H1 (cell line): ENCODE measurements at regions not wholly inside any gene's neighbourhood (a gene's known extent, or its start where the extent isn't known, plus 50 kb on each side); places are given as distances from the start of the nearest gene placed in this dataset.
"Not testable (repeated sequence)": the region's sequence is repeated elsewhere in the genome, so short reads cannot be mapped to it uniquely, and the experiment has no call there.

Experiments
- ATF2 ChIP-seq: IDR thresholded peaks from 2 replicates; pipeline ENCODE4 v1.6.1; 2012; ENCODE audit warnings: low read length, inconsistent platforms
- BACH1 ChIP-seq: IDR thresholded peaks from 2 replicates; pipeline ENCODE4 v1.6.1; 2012; ENCODE audit warnings: low read length, improper control_type of control experiment
- BCL11A ChIP-seq, 2 experiments: IDR thresholded peaks; one replicate each; pipeline ENCODE4 v1.6.1; 2011; ENCODE audit warnings: low read depth in 2 of 2, low read length in 2 of 2, mild to moderate bottlenecking in 2 of 2
- CTCF ChIP-seq, 3 experiments: IDR thresholded peaks; 1 replicate in 2 of 3; 2 replicates in 1 of 3; pipeline versions ENCODE4 v1.5.1 to v1.6.1; 2011; ENCODE audit warnings: low read length in 3 of 3, mild to moderate bottlenecking in 3 of 3, inconsistent platforms in 2 of 3, low read depth in 1 of 3, moderate library complexity in 1 of 3; ENCODE audit not compliant: insufficient read depth in 1 of 3; ENCODE audit errors: control extremely low read depth in 1 of 3
- EGR1 ChIP-seq: IDR thresholded peaks from 2 replicates; pipeline ENCODE4 v1.6.1; 2011; ENCODE audit warnings: low read depth, low read length, borderline replicate concordance
- EZH2 ChIP-seq: fragments of 200-600 bp; sonication (generic); IDR thresholded peaks from 2 replicates; pipeline ENCODE4 v1.7.1; 2012; ENCODE audit warnings: low read depth, mild to moderate bottlenecking, moderate library complexity, low read length, inconsistent platforms; ENCODE audit not compliant: severe bottlenecking
- HDAC2 ChIP-seq, 2 experiments: fragments of 300-600 bp in 1 of 2; sonication (generic) in 1 of 2; IDR thresholded peaks; 2 replicates each; pipeline ENCODE4 v1.6.1; 2011 to 2012; ENCODE audit warnings: low read depth in 2 of 2, low read length in 2 of 2, mild to moderate bottlenecking in 2 of 2, moderate library complexity in 2 of 2, borderline replicate concordance in 1 of 2, inconsistent platforms in 1 of 2
- NRF1 ChIP-seq: IDR thresholded peaks from 2 replicates; pipeline ENCODE4 v1.6.1; 2011; ENCODE audit warnings: mild to moderate bottlenecking, low read depth, low read length, improper control_type of control experiment
- POLR2A ChIP-seq, 2 experiments: IDR thresholded peaks; 1 replicate in 1 of 2; 2 replicates in 1 of 2; pipeline ENCODE4 v1.6.1; 2011; ENCODE audit warnings: low read depth in 2 of 2, low read length in 2 of 2, mild to moderate bottlenecking in 2 of 2; ENCODE audit errors: control extremely low read depth in 1 of 2
- POLR2AphosphoS5 ChIP-seq: IDR thresholded peaks from 2 replicates; pipeline ENCODE4 v1.6.1; 2011; ENCODE audit warnings: low read depth, low read length
- RXRA ChIP-seq: IDR thresholded peaks from 2 replicates; pipeline ENCODE4 v1.6.1; 2011; ENCODE audit warnings: low read depth, mild to moderate bottlenecking, low read length, moderate library complexity; ENCODE audit not compliant: insufficient read depth
- SUZ12 ChIP-seq: fragments of 200-600 bp; sonication (generic); IDR thresholded peaks from 2 replicates; pipeline ENCODE4 v1.6.1; 2012; ENCODE audit warnings: mild to moderate bottlenecking, inconsistent platforms, low read length, moderate library complexity, mixed read lengths
- TEAD4 ChIP-seq: IDR thresholded peaks from 2 replicates; pipeline ENCODE4 v1.6.1; 2012; ENCODE audit warnings: low read depth, low read length, inconsistent platforms, mixed read lengths

- not testable (repeated sequence) for TF ChIP-seq POLR2AphosphoS5; HDAC2 (IDR thresholded peaks at IDR 0.05; ENCODE audit: borderline replicate concordance in 1 of 2, low read depth in 2 of 2, low read length in 2 of 2); CTCF (IDR thresholded peaks at IDR 0.05; ENCODE audit: control extremely low read depth in 1 of 3, insufficient read depth in 1 of 3, low read depth in 1 of 3, low read length in 3 of 3); TEAD4; RXRA; BCL11A (IDR thresholded peaks at IDR 0.05; ENCODE audit: low read depth in 2 of 2, low read length in 2 of 2); POLR2A (IDR thresholded peaks at IDR 0.05; ENCODE audit: control extremely low read depth in 1 of 2, low read depth in 2 of 2, low read length in 2 of 2); EGR1; EZH2; ATF2; NRF1; BACH1; SUZ12
Measured at GRCh38 chr9:41075671-41076070, 52.8 kb downstream of the FOXD4L6 start.
